ENCODE measurements at regions not wholly inside any gene's neighbourhood (a gene's known extent, or its start where the extent isn't known, plus 50 kb on each side); places are given as distances from the start of the nearest gene placed in this dataset.

DNA sequence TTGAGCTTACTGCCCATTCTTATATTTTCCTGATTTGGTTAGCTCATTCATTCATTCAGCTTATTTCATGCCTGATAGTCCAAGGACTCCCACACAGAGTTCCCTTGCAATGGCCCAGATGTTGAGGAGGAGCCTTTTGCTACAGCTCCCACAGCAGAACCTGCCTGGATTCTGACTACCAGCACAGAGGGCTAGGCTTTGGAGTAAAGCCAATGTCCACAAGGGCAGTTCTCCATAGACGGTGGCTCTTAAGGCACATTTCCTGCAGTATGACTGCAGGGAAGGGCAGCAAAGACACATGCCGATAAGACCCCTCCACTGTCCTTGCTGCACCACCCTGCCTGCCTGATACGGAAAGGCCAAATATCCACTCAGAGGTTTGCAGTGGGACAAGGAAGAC, 112.3 kb upstream of the SYNDIG1 start:
- no peaks in the 10 kb centered on the region for H3K27me3 ChIP-seq (replicated peaks; ENCODE audit: insufficient read depth, low read depth, low read length, poor library complexity)
- H3K4me1 ChIP-seq (ENCODE audit: insufficient read depth, low read length, poor library complexity, severe bottlenecking), result no peaks in the 10 kb centered on the region
- no peak overlapping the region for H3K4me3 ChIP-seq (ENCODE audit: low read depth, low read length, poor library complexity, severe bottlenecking)
- no TSS peak for BruUV-seq (replicated peaks)
- intact Hi-C loops (cut with micrococcal nuclease; ENCODE audit: unreplicated experiment), result no loop called here
- CTCF ChIA-PET, result no interaction called here
- no peaks in the 10 kb centered on the region for H3K9me3 ChIP-seq (ENCODE audit: low read depth, low read length, poor library complexity, severe bottlenecking)
- no peak overlapping the region for H3K27ac ChIP-seq (ENCODE audit: low read depth, low read length, poor library complexity, severe bottlenecking)
- TF ChIP-seq, protein P1, sequence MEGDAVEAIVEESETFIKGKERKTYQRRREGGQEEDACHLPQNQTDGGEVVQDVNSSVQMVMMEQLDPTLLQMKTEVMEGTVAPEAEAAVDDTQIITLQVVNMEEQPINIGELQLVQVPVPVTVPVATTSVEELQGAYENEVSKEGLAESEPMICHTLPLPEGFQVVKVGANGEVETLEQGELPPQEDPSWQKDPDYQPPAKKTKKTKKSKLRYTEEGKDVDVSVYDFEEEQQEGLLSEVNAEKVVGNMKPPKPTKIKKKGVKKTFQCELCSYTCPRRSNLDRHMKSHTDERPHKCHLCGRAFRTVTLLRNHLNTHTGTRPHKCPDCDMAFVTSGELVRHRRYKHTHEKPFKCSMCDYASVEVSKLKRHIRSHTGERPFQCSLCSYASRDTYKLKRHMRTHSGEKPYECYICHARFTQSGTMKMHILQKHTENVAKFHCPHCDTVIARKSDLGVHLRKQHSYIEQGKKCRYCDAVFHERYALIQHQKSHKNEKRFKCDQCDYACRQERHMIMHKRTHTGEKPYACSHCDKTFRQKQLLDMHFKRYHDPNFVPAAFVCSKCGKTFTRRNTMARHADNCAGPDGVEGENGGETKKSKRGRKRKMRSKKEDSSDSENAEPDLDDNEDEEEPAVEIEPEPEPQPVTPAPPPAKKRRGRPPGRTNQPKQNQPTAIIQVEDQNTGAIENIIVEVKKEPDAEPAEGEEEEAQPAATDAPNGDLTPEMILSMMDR (conservative IDR thresholded peaks at IDR 0.05; ENCODE audit: low read depth, low read length), result no peak
- no peak for TF ChIP-seq EZH2 (IDR thresholded peaks at IDR 0.05; ENCODE audit: borderline replicate concordance, low read depth, low read length, poor library complexity, severe bottlenecking)
- no peak for DNase-seq (ENCODE audit: low spot score)
- POLR2A ChIA-PET (ENCODE audit: low non-redundant PET), result no interaction called here
- no peaks in the 10 kb centered on the region for H3K36me3 ChIP-seq (ENCODE audit: insufficient read depth, low read length, poor library complexity, severe bottlenecking)

DNA sequence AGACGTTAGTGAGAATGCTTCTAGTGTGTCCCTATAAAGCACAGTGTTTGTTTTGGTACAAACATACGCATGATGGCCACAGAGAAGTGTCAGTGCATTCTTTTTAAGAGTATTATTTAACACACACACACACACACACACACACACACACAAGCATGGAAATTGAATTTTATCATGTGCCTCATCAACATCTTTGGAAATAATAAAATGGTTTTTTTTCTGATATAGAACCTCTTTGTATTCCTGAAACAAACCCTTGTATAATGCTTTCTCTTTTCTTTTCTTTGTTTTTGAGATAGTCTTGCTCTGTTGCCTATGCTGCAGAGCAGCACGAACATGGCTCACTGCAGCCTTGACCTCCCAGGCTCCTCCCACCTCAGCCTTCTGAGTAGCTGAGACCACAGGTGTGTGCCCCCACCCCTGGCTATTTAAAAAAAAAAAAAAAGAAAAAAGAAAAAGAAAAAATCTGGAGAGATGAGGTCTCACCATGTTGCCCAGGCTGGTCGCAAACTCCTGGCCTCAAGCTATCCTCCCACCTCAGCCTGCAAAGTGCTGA, 116.2 kb upstream of the SYNDIG1 start:
- TF ChIP-seq EZH2 (IDR thresholded peaks at IDR 0.05; ENCODE audit: borderline replicate concordance, low read depth, low read length, poor library complexity, severe bottlenecking), result no peak
- TF ChIP-seq, protein P1 (conservative IDR thresholded peaks at IDR 0.05; ENCODE audit: low read depth, low read length), result no peak
- intact Hi-C loops (cut with micrococcal nuclease; ENCODE audit: unreplicated experiment), result no loop called here
- H3K36me3 ChIP-seq (ENCODE audit: insufficient read depth, low read length, poor library complexity, severe bottlenecking), result no peaks in the 10 kb centered on the region
- no peak overlapping the region for H3K4me3 ChIP-seq (ENCODE audit: low read depth, low read length, poor library complexity, severe bottlenecking)
- ChIA-PET POLR2A (ENCODE audit: low non-redundant PET) (no interaction called here), CTCF (interaction anchor here (0.6 kb wide), 1 partner anchor 560 kb away, joined by 8 read pairs; no protein-coding TSS in a partner anchor)
- H3K27me3 ChIP-seq (replicated peaks; ENCODE audit: insufficient read depth, low read depth, low read length, poor library complexity), result no peaks in the 10 kb centered on the region
- DNase-seq (ENCODE audit: low spot score), result no peak
- no peak overlapping the region for H3K27ac ChIP-seq (ENCODE audit: low read depth, low read length, poor library complexity, severe bottlenecking)
- no peaks in the 10 kb centered on the region for H3K9me3 ChIP-seq (ENCODE audit: low read depth, low read length, poor library complexity, severe bottlenecking)
- BruUV-seq (replicated peaks), result no TSS peak
- H3K4me1 ChIP-seq (ENCODE audit: insufficient read depth, low read length, poor library complexity, severe bottlenecking), result no peaks in the 10 kb centered on the region

DNA sequence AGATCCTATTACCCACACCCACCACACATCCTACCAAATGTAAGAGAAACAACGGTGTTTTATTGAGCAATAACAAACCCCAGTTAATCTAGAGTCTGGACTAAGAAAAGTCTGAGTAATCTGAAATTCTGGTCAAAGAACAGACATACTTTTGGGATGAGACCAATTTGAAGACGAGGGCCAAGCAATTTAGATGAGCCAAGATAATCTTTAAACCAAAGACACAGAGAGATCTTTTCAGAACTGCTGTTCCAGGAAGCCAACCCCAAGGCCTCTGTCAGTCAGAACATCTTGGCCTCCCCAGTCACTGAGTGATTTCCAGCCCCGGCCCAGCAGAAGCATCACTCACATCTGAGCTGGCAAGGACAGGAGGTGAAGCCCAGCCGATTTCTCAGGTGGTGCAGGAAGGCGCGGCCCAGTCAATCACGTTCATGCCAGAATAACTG, 118.5 kb upstream of the SYNDIG1 start:
- POLR2A ChIA-PET (ENCODE audit: low non-redundant PET), result no interaction called here
- Histone ChIP-seq H3K4me1 (ENCODE audit: insufficient read depth, low read length, poor library complexity, severe bottlenecking) (no peaks in the 10 kb centered on the region), H3K27ac (ENCODE audit: low read depth, low read length, poor library complexity, severe bottlenecking) (no peak overlapping the region), H3K27me3 (replicated peaks; ENCODE audit: insufficient read depth, low read depth, low read length, poor library complexity) (no peaks in the 10 kb centered on the region), H3K9me3 (ENCODE audit: low read depth, low read length, poor library complexity, severe bottlenecking) (no peaks in the 10 kb centered on the region), H3K36me3 (ENCODE audit: insufficient read depth, low read length, poor library complexity, severe bottlenecking) (no peaks in the 10 kb centered on the region), H3K4me3 (ENCODE audit: low read depth, low read length, poor library complexity, severe bottlenecking) (no peak overlapping the region)
- CTCF ChIA-PET, result no interaction called here
- BruUV-seq (replicated peaks), result no TSS peak
- intact Hi-C loops (cut with micrococcal nuclease; ENCODE audit: unreplicated experiment), result no loop called here
- DNase-seq (ENCODE audit: low spot score), result no peak
- TF ChIP-seq EZH2 (IDR thresholded peaks at IDR 0.05; ENCODE audit: borderline replicate concordance, low read depth, low read length, poor library complexity, severe bottlenecking), result no peak
- TF ChIP-seq, protein P1 (conservative IDR thresholded peaks at IDR 0.05; ENCODE audit: low read depth, low read length), result no peak

All from A673 (cell line).